T-helper 2 cell treated with Interferon-gamma antibody and Interleukin-4, amounts not matched to agents 5 μg/mL and 100 μg/mL, for 36 hours (primary cell): ENCODE measurements at regions not wholly inside any gene's neighbourhood (a gene's known extent, or its start where the extent isn't known, plus 50 kb on each side); places are given as distances from the start of the nearest gene placed in this dataset.

Experiments
- DNase-seq: peaks from one replicate; pipeline ENCODE4 v3.0.0; 2021; ENCODE audit warnings: low spot score
- H3K27ac Mint-ChIP-seq: one replicate; pipeline ENCODE4 v1.8.0; 2021; ENCODE audit warnings: mild to moderate bottlenecking, mixed read lengths
- H3K27me3 Mint-ChIP-seq: one replicate; pipeline ENCODE4 v1.8.0; 2021; ENCODE audit warnings: low read depth, mixed read lengths
- H3K36me3 Mint-ChIP-seq: one replicate; pipeline ENCODE4 v1.8.0; 2021; ENCODE audit warnings: low read depth, mixed read lengths
- H3K4me1 Mint-ChIP-seq: one replicate; pipeline ENCODE4 v1.8.0; 2021; ENCODE audit warnings: low read depth, mixed read lengths
- H3K4me3 Mint-ChIP-seq: one replicate; pipeline ENCODE4 v1.8.0; 2022; ENCODE audit warnings: mild to moderate bottlenecking, moderate library complexity, mixed read lengths
- H3K9me3 Mint-ChIP-seq: one replicate; pipeline ENCODE4 v1.8.0; 2021; ENCODE audit warnings: mixed read lengths

DNA sequence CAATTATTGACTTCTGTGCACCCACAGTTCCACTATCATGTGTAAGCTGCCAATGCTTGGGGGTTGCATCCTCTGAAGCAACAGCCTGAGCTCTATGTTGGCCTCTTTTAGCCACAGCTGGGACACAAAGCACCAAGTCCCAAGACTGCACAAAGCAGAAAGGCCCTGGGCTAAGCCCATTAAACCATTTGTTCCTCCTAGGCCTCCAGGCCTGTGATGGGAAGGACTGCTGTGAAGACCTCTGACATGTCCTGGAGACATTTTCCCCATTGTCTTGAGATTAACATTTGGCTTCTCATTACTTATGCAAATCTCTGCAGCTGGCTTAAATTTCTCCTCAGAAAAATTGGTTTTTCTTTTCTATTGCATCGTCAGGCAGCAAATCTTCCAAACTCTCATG lies 123.7 kb upstream of the DEPDC1 start:
- Mint-ChIP-seq H3K27me3 (no peaks in the 10 kb centered on the region), H3K36me3 (no peaks in the 10 kb centered on the region), H3K4me1 (no peaks in the 10 kb centered on the region), H3K4me3 (no peak overlapping the region), H3K9me3 (peaks cover 34% of the 10 kb centered on the region), H3K27ac (no peak overlapping the region)
- no peak for DNase-seq

- no peak overlapping the region for H3K27ac Mint-ChIP-seq
Observed at GRCh38 chr1:68623700-68624099, 126.8 kb upstream of the DEPDC1 start.

DNA sequence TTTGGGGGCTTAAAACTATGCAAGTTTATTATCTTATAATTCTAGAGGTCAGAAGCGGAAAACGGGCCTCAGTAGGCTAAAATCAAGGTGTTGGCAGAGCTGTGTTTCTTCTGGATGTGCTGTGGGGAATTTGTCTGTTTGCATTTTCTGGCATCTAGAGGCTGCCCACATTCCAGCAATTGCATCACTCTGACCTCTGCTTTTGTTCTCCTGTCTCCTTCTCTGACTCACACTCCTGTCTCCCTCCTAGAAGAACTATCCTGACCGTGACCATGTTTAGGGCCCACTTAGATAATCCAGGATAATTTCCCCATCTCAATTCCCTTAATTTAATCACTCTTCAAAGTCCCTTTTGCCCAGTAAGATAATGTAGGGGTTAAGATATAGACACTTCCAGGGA lies 127.4 kb upstream of the DEPDC1 start:
- Mint-ChIP-seq H3K27ac (no peak overlapping the region), H3K36me3 (no peaks in the 10 kb centered on the region), H3K9me3 (peaks cover 18% of the 10 kb centered on the region), H3K27me3 (no peaks in the 10 kb centered on the region), H3K4me1 (no peaks in the 10 kb centered on the region), H3K4me3 (no peak overlapping the region)
- no peak for DNase-seq

More at GRCh38 chr1:68623700-68624099, 126.8 kb upstream of the DEPDC1 start:
- no peaks in the 10 kb centered on the region for H3K36me3 Mint-ChIP-seq
- no peaks in the 10 kb centered on the region for H3K27me3 Mint-ChIP-seq
- H3K4me1 Mint-ChIP-seq: no peaks in the 10 kb centered on the region
- no peak for DNase-seq
- H3K9me3 Mint-ChIP-seq: peaks cover 23% of the 10 kb centered on the region
- H3K4me3 Mint-ChIP-seq: no peak overlapping the region

DNA sequence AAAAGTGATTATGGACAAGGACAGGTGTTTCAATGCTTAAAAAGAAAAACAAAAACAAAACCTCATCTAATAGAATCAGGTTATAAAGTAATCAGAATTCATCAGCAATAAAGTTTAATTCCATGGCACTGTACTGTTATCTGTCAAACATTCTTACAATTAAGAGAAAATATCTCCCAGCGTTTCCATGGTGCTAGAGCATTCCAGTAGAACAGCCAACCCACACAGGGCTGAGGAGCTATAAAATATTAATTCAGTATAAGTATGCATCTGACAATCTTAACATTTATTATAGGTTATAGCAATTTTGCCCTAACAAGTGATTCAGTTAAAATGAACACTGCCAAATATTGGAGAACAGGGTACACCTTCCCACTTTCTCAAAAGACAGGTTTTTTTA lies 128.7 kb upstream of the DEPDC1 start:
- Mint-ChIP-seq H3K27ac (no peak overlapping the region), H3K27me3 (no peaks in the 10 kb centered on the region), H3K4me3 (no peak overlapping the region), H3K36me3 (no peaks in the 10 kb centered on the region), H3K9me3 (peaks cover 22% of the 10 kb centered on the region), H3K4me1 (no peaks in the 10 kb centered on the region)
- DNase-seq: no peak

GRCh38 chr1:68633141-68633919 lies 136.4 kb upstream of the DEPDC1 start:
- DNase-seq: no peak
- H3K36me3 Mint-ChIP-seq: no peaks in the 10 kb centered on the region
- no peak overlapping the region for H3K27ac Mint-ChIP-seq
- H3K4me1 Mint-ChIP-seq: no peaks in the 10 kb centered on the region
- H3K4me3 Mint-ChIP-seq: no peak overlapping the region
- H3K9me3 Mint-ChIP-seq: peaks cover 8% of the 10 kb centered on the region
- H3K27me3 Mint-ChIP-seq: no peaks in the 10 kb centered on the region

DNA sequence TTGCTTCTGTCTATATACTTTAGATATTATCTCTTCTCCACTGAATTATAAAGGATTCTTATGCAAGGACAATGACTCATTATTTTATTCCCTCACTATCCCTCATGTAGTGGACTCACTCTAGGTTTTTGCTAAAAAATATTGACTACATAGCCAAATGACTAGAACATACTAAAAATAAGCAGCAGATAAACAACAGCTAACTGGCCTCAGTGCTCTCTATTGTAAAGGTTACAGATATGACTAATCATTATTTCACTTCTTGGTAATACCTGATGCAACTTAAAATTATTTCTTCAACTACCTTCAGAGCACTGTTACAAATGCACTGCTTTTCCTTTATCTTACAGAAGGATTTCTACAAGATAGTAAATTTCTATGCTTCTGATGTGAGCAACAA lies 147.6 kb upstream of the DEPDC1 start:
- H3K27ac Mint-ChIP-seq: no peak overlapping the region
- H3K9me3 Mint-ChIP-seq: peaks cover 4% of the 10 kb centered on the region
- no peaks in the 10 kb centered on the region for H3K4me1 Mint-ChIP-seq
- no peaks in the 10 kb centered on the region for H3K27me3 Mint-ChIP-seq
- DNase-seq: no peak
- no peak overlapping the region for H3K4me3 Mint-ChIP-seq
- H3K36me3 Mint-ChIP-seq: no peaks in the 10 kb centered on the region

DNA sequence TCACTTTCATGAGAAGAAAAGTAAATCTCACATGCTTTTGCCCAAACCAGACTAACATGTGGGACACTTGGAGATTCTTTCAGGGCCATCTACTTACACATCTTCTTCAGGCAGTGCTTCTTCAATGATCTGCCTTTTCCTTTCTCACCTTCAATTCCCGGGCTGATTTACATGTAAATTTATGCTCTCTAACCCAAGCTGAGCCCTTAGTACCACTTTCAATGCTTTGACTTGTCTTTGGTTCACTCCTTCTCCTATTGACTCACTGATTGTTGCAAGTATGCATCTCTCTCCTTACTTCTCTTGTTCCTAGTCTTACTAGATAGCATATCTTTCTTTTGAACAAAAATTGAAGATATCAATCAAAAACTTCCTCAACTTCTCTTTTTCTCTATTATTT lies 154.2 kb upstream of the DEPDC1 start:
- Mint-ChIP-seq H3K4me3 (no peak overlapping the region), H3K9me3 (no peaks in the 10 kb centered on the region), H3K27ac (no peak overlapping the region), H3K4me1 (no peaks in the 10 kb centered on the region), H3K27me3 (no peaks in the 10 kb centered on the region), H3K36me3 (no peaks in the 10 kb centered on the region)
- DNase-seq: no peak

- no peak for DNase-seq
- no peaks in the 10 kb centered on the region for H3K4me1 Mint-ChIP-seq
- no peaks in the 10 kb centered on the region for H3K27me3 Mint-ChIP-seq
- no peak overlapping the region for H3K27ac Mint-ChIP-seq
- H3K36me3 Mint-ChIP-seq: no peaks in the 10 kb centered on the region
- H3K4me3 Mint-ChIP-seq: no peak overlapping the region
- no peaks in the 10 kb centered on the region for H3K9me3 Mint-ChIP-seq
Observed at GRCh38 chr1:68653882-68654281, 157.0 kb upstream of the DEPDC1 start.

DNA sequence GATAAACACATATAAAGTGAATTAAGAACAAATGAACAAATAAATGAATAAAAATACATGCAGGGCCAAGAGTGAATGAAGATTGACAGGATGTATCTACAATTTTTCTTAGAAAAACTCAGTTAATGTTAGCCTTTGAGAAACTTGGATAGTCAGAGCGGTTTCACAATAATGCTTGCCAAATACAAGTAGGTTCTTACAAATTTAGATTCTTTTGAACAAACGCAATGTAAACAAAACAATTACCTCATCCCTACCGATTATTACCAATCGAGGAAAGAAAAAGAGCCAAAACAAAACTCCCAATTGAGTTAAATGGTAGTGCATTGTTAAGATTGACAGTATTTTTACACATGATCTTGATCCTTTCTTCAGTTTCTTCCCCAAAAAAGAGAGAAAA lies 176.9 kb upstream of the DEPDC1 start:
- DNase-seq: no peak
- Mint-ChIP-seq H3K27ac (no peak overlapping the region), H3K9me3 (peaks cover 6% of the 10 kb centered on the region), H3K27me3 (no peaks in the 10 kb centered on the region), H3K36me3 (no peaks in the 10 kb centered on the region), H3K4me1 (no peaks in the 10 kb centered on the region), H3K4me3 (no peak overlapping the region)

- peaks cover 6% of the 10 kb centered on the region for H3K9me3 Mint-ChIP-seq
- no peaks in the 10 kb centered on the region for H3K36me3 Mint-ChIP-seq
Observed at GRCh38 chr1:68675336-68675735, 178.5 kb upstream of the DEPDC1 start.

DNA sequence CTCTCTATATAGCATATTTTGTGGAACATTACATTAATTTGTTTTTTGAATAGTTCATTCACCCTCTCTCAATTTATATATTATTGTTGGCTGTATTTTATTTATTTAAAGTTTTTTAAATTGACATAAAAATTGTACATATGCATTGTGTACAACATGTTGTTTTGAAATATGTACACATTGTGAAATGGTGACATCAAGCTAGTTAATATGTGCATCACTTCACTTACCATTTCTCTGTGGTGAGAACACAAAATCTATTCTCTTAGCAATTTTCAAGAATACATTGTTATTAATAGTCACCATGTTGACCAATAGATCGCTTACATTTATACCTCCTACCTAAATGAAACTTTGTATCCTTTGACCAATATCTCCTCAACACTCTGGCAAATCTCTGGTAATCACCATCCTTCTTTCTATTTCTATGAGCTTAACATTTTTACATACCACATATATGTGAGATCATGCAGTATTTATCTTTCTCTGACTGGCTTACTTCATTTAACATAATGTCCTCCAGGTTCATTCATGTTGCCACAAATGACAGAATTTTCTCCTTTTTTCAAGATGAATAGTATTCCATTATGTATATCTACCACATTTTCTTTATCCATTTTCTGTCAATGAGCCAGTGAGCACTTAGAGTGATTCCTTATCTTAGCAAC lies 180.9 kb upstream of the DEPDC1 start:
- Mint-ChIP-seq H3K4me3 (no peak overlapping the region), H3K9me3 (peaks cover 6% of the 10 kb centered on the region), H3K27ac (no peak overlapping the region), H3K4me1 (no peaks in the 10 kb centered on the region), H3K27me3 (no peaks in the 10 kb centered on the region), H3K36me3 (no peaks in the 10 kb centered on the region)
- no peak for DNase-seq

More at GRCh38 chr1:68675336-68675735, 178.5 kb upstream of the DEPDC1 start:
- Mint-ChIP-seq H3K27ac (no peak overlapping the region), H3K4me1 (no peaks in the 10 kb centered on the region), H3K27me3 (no peaks in the 10 kb centered on the region), H3K4me3 (no peak overlapping the region)
- no peak for DNase-seq

- no peaks in the 10 kb centered on the region for H3K36me3 Mint-ChIP-seq
- H3K9me3 Mint-ChIP-seq: peaks cover 4% of the 10 kb centered on the region
- no peaks in the 10 kb centered on the region for H3K27me3 Mint-ChIP-seq
- H3K27ac Mint-ChIP-seq: no peak overlapping the region
- no peak overlapping the region for H3K4me3 Mint-ChIP-seq
- no peaks in the 10 kb centered on the region for H3K4me1 Mint-ChIP-seq
- no peak for DNase-seq
Observed at GRCh38 chr1:68696221-68696620, 199.3 kb upstream of the DEPDC1 start.

GRCh38 chr1:68703921-68704354 lies 207.1 kb upstream of the DEPDC1 start:
- H3K27me3 Mint-ChIP-seq: no peaks in the 10 kb centered on the region
- H3K4me1 Mint-ChIP-seq: no peaks in the 10 kb centered on the region
- no peak for DNase-seq
- no peaks in the 10 kb centered on the region for H3K36me3 Mint-ChIP-seq
- no peak overlapping the region for H3K27ac Mint-ChIP-seq
- no peak overlapping the region for H3K4me3 Mint-ChIP-seq
- peaks cover 19% of the 10 kb centered on the region for H3K9me3 Mint-ChIP-seq

GRCh38 chr1:68704800-68705443 lies 208.0 kb upstream of the DEPDC1 start:
- no peaks in the 10 kb centered on the region for H3K36me3 Mint-ChIP-seq
- H3K27ac Mint-ChIP-seq: no peak overlapping the region
- H3K4me3 Mint-ChIP-seq: no peak overlapping the region
- no peaks in the 10 kb centered on the region for H3K27me3 Mint-ChIP-seq
- peaks cover 24% of the 10 kb centered on the region for H3K9me3 Mint-ChIP-seq
- no peak for DNase-seq
- H3K4me1 Mint-ChIP-seq: no peaks in the 10 kb centered on the region
